MCF 10A (cell line): ENCODE measurements at regions not wholly inside any gene's neighbourhood (a gene's known extent, or its start where the extent isn't known, plus 50 kb on each side); places are given as distances from the start of the nearest gene placed in this dataset.
"Not testable (repeated sequence)": the region's sequence is repeated elsewhere in the genome, so short reads cannot be mapped to it uniquely, and the experiment has no call there.

ENCODE experiments used
- BruUV-seq: library from RNA; stranded (reverse); fragments of 400-500 nt; replicated peaks from 2 replicates; lab custom pipeline; 2021; lab: Mats Ljungman, UMichigan
- CTCF ChIA-PET: fragments of 300-600 bp; sonication (Branson Sonifier 250); formaldehyde crosslinking; extraction: SDS; loops from one replicate; lab custom pipeline; 2021; ENCODE audit warnings: antibody characterized with exemption, inconsistent platforms; lab: Yijun Ruan, JAX
- POLR2A ChIA-PET: fragments of 300-600, 350-650 bp; sonication (Branson Sonifier 250); formaldehyde crosslinking; extraction: SDS; loops from one replicate; lab custom pipeline; 2020; ENCODE audit warnings: antibody characterized with exemption, inconsistent platforms; lab: Yijun Ruan, JAX
- DNase-seq: peaks from one replicate; pipeline ENCODE4 v3.0.0-alpha.2; 2018; ENCODE audit not compliant: unreplicated experiment
- H3K27ac Mint-ChIP-seq: one replicate; pipeline ENCODE4 v1.8.0; 2022; ENCODE audit warnings: mild to moderate bottlenecking, low read depth, mixed read lengths; ENCODE audit not compliant: unreplicated experiment
- H3K27me3 Mint-ChIP-seq: one replicate; pipeline ENCODE4 v1.8.0; 2022; ENCODE audit warnings: mixed read lengths; ENCODE audit not compliant: insufficient read depth, unreplicated experiment
- H3K36me3 Mint-ChIP-seq: one replicate; pipeline ENCODE4 v1.8.0; 2022; ENCODE audit warnings: mild to moderate bottlenecking, moderate library complexity, mixed read lengths; ENCODE audit not compliant: insufficient read depth, unreplicated experiment
- H3K4me1 Mint-ChIP-seq: one replicate; pipeline ENCODE4 v1.8.0; 2022; ENCODE audit warnings: mixed read lengths; ENCODE audit not compliant: insufficient read depth, unreplicated experiment
- H3K4me3 Mint-ChIP-seq: one replicate; pipeline ENCODE4 v1.8.0; 2022; ENCODE audit warnings: mild to moderate bottlenecking, moderate library complexity, mixed read lengths; ENCODE audit not compliant: unreplicated experiment
- H3K9me3 Mint-ChIP-seq: one replicate; pipeline ENCODE4 v1.8.0; 2022; ENCODE audit warnings: mixed read lengths; ENCODE audit not compliant: unreplicated experiment
- CTCF ChIP-seq: fragments of 200-600 bp; IDR thresholded peaks from one replicate; pipeline ENCODE4 v1.8.0; 2022; ENCODE audit warnings: antibody characterized with exemption, mild to moderate bottlenecking; ENCODE audit not compliant: unreplicated experiment
- intact Hi-C: fragments of 100-400 bp; cut with micrococcal nuclease; formaldehyde crosslinking; loops from 2 replicates; pipeline ENCODE4 v1.14.1; 2022

DNA sequence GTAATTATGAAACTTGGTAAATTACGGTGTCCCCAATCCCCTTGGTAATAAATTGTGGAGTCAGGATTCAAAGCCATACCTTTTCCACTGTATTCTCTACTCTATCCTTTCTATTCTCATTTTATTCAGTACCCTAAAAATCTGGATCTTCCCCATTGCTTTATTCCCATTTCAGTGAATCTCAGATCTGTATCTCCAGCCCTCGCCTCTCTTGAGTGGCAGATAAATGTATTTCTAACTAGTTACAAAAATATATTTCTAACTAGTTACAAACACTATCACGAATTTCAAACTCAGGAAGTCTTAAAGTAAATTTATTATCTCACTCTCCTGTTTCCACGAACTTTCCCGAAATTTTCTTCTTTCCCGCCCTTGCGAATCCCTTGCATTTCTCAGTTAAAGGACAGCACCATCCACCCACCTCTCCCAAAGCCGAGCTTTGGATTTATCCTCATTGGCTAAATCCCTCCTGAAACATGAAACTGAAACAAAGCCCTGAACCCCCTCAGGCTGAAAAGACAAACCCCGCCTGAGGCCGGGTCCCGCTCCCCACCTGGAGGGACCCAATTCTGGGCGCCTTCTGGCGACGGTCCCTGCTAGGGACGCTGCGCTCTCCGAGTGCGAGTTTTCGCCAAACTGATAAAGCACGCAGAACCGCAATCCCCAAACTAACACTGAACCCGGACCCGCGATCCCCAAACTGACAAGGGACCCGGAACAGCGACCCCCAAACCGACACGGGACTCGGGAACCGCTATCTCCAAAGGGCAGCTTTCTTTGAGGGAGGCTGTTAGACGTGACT is 164.3 kb upstream of the PABPC3 start:
- CTCF ChIA-PET, result interaction anchor here (0.5 kb wide), 1 partner anchor 102 kb away, joined by 3 read pairs; no protein-coding TSS in a partner anchor
- Mint-ChIP-seq H3K9me3 (no peaks in the 10 kb centered on the region), H3K27ac (no peak overlapping the region), H3K4me3 (no peak overlapping the region), H3K4me1 (peaks cover 9% of the 10 kb centered on the region), H3K27me3 (peaks cover 16% of the 10 kb centered on the region), H3K36me3 (no peaks in the 10 kb centered on the region)
- TF ChIP-seq CTCF, result no peak
- no peak for DNase-seq
- POLR2A ChIA-PET, result interaction anchor here (1.1 kb wide), 1 partner anchor 9 kb away, joined by 4 read pairs; a partner anchor contains a TSS
- intact Hi-C loops, result no loop called here
- BruUV-seq, result no TSS peak

DNA sequence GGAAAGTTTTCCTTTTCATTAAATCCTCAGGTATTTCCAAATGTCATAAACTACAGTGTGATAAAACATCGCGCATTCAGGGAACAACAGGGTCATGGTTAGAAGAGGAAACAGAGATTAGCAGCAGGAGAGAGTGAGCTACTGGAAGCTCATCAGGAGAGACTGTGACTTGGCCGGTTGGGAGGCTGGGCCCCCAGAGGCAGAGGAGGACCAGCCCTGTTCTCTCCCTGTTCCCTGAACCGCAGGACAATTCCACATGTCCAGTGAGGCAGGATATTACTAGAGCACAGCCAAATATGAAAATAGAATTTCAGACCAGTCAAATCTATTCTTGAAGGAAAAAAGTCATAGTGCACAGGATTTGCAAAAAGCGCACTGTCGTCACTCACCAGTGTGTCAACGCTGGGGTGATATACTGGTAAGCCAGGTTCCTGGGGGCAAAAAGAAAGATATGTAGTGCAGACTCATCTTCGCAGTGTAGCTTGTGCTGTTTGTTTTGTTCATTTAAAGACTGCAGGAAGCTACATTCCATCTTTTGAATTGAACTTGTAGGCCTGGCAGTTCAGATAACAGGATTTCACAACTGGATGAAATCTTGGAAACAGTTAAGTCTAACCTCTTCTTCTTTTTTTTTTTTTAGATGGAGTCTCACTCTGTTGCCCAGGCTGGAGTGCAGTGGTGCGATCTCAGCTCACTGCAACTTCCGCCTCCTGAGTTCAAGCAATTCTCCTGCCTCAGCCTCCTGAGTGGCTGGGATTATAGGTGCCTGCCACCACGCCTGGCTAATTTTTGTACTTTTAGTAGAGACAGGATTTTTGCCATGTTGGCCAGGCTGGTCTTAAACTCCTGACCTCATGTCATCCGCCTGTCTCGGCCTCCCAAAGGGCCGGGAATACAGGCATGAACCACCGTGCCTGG is 162.6 kb upstream of the PABPC3 start:
- intact Hi-C loops, result not testable (repeated sequence)
- POLR2A ChIA-PET, result interaction anchor here (0.6 to 1.1 kb wide), 3 partner anchors 10 to 91 kb away, joined by 3 to 4 read pairs (median 3); a partner anchor contains a TSS

DNA sequence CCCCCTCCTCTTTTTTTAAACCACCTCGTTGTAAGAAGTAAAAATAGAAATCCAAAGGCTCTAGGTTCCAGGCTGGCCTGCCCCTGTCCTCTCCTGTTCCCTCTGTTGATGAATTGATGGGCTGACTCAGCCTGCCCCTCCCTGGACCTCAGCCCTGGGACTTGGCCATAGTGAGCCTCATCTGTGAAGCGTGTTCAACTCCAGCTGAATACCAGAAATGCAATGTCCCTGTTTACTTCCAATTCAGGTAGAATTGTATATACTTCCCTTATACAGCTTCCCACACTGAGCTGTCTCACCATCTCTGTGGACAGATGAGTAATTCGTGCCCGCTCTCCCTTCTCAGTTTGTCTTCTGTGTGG is 161.9 kb upstream of the PABPC3 start:
- H3K27ac Mint-ChIP-seq, H3K4me1 Mint-ChIP-seq, DNase-seq, CTCF ChIA-PET, POLR2A ChIA-PET, H3K36me3 Mint-ChIP-seq, BruUV-seq, H3K4me3 Mint-ChIP-seq, H3K9me3 Mint-ChIP-seq, intact Hi-C loops: not testable (repeated sequence)
- peaks cover 16% of the 10 kb centered on the region for H3K27me3 Mint-ChIP-seq

More for the DNA sequence above, 162.6 kb upstream of the PABPC3 start:
- not testable (repeated sequence) for H3K4me1 Mint-ChIP-seq, DNase-seq, BruUV-seq, H3K9me3 Mint-ChIP-seq, H3K27ac Mint-ChIP-seq, H3K36me3 Mint-ChIP-seq, H3K4me3 Mint-ChIP-seq
- peaks cover 16% of the 10 kb centered on the region for H3K27me3 Mint-ChIP-seq
- CTCF ChIA-PET, result interaction anchor here (0.6 kb wide), 2 partner anchors 59 to 158 kb away, joined by 3 read pairs; no protein-coding TSS in a partner anchor

DNA sequence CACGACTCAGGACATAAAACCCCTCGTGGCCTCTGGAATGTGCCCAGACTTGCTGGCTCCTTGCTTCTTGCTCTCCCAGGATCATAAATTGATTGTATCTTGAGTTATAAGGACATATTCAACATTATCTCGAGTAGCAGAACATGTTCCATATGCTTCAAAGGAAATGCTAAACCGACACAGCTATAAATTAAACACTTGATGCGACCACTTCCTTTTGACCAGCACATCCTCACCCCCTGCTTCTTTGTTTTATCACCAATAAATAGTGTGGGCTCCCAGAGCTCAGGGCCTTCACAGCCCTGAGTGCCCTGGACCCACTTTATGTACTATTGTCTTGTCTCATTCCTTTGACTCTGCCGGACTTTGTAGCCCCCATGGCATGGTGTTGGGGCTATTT is 157.0 kb upstream of the PABPC3 start:
- Mint-ChIP-seq H3K9me3 (no peaks in the 10 kb centered on the region), H3K36me3 (peaks cover 4% of the 10 kb centered on the region), H3K27ac (no peak overlapping the region), H3K27me3 (no peaks in the 10 kb centered on the region), H3K4me3 (no peak overlapping the region), H3K4me1 (peaks cover 7% of the 10 kb centered on the region)
- BruUV-seq, result no TSS peak
- no peak for TF ChIP-seq CTCF
- POLR2A ChIA-PET, result interaction anchor here (0.7 kb wide), 1 partner anchor 616 kb away, joined by 3 read pairs; no protein-coding TSS in a partner anchor
- intact Hi-C loops, result no loop called here
- DNase-seq, result no peak
- CTCF ChIA-PET, result interaction anchor here (0.6 kb wide), 1 partner anchor 65 kb away, joined by 3 read pairs; no protein-coding TSS in a partner anchor

DNA sequence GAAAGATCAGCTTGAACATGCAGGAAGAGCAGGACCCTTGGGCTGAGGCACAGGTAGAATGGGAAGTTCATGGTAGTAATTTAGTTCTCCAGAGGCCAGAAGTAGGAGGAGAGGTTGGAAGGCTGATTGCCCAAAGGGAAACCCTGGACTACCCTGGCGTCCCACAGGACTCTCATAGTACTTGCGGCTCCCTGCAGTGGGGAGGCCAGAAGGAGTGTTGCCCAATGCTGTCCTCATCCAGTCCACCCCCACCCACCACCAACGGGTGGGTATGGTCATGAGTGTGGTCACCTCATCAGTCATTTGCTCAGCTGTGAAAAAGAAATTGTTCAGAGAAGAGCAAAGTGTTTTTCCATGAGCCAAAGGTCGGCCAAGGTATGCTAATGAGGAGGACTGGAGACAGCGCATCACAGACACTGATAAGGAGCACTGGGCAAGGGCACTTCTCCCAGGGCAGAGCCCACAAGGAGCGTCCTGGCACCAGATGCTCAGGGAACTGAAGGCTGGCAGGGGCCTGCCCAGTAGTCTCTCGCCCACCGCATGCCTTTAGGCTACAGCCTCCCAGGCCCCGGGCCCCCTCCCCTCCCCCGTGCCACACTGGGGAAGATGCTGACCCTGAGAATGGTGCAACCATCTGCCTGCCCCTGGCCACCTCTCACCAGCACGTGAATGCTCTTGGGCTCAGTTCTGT is 154.8 kb upstream of the PABPC3 start:
- CTCF ChIA-PET, POLR2A ChIA-PET: not testable (repeated sequence)

More for the DNA sequence above, 154.8 kb upstream of the PABPC3 start:
- H3K36me3 Mint-ChIP-seq, intact Hi-C loops, BruUV-seq, H3K27me3 Mint-ChIP-seq, DNase-seq, H3K4me1 Mint-ChIP-seq, H3K9me3 Mint-ChIP-seq, H3K4me3 Mint-ChIP-seq, H3K27ac Mint-ChIP-seq: not testable (repeated sequence)
